PC-3 (cell line): ENCODE measurements at regions not wholly inside any gene's neighbourhood (a gene's known extent, or its start where the extent isn't known, plus 50 kb on each side); places are given as distances from the start of the nearest gene placed in this dataset.

Experiments used
- CTCF ChIP-seq: fragments of 300-600 bp; sonication (generic); conservative IDR thresholded peaks from 2 replicates; pipeline ENCODE4 v1.5.1; 2017; ENCODE audit warnings: antibody characterized with exemption, low read depth, mild to moderate bottlenecking, low read length
- EZH2 ChIP-seq: fragments of 300-600 bp; sonication (generic); IDR thresholded peaks from one replicate; pipeline ENCODE4 v1.6.1; 2017; ENCODE audit warnings: antibody characterized with exemption, mild to moderate bottlenecking, low read length; ENCODE audit not compliant: unreplicated experiment
- EZH2phosphoT487 ChIP-seq: fragments of 300-600 bp; sonication (generic); IDR thresholded peaks from 2 replicates; pipeline ENCODE4 v1.6.1; 2018; ENCODE audit warnings: mild to moderate bottlenecking, antibody characterized with exemption, low read length, borderline replicate concordance

GRCh38 chr13:40235160-40235796, 431.2 kb downstream of the FOXO1 start:
- TF ChIP-seq CTCF (no peak), EZH2phosphoT487 (no peak), EZH2 (no peak)
